IMR-90 (cell line): ENCODE measurements at regions not wholly inside any gene's neighbourhood (a gene's known extent, or its start where the extent isn't known, plus 50 kb on each side); places are given as distances from the start of the nearest gene placed in this dataset.

Experiments used
- ATAC-seq: fragments of 200-7000 bp; cut with Tn5 transposase; 2 replicates; pipeline ENCODE4 v1.9.1; 2020; ENCODE audit warnings: low read depth, mild to moderate bottlenecking, moderate library complexity
- BruUV-seq: library from RNA; stranded (reverse); fragments of 400-500 nt; replicated peaks from 2 replicates; lab custom pipeline; 2021; lab: Mats Ljungman, UMichigan
- CTCF ChIA-PET: fragments of 300-600 bp; formaldehyde crosslinking; extraction: SDS; loops from one replicate; lab custom pipeline; 2021; ENCODE audit warnings: antibody characterized with exemption; lab: Yijun Ruan, JAX
- POLR2A ChIA-PET: fragments of 300-600 bp; sonication (Branson Sonifier 250); formaldehyde crosslinking; loops from one replicate; lab custom pipeline; 2022; ENCODE audit warnings: antibody characterized with exemption; ENCODE audit not compliant: unreplicated experiment; lab: Charles Lee
- DNase-seq: peaks from one replicate; pipeline ENCODE4 v3.0.0; 2013
- H2AFZ ChIP-seq: replicated peaks from 2 replicates; pipeline ENCODE3; 2013; ENCODE audit warnings: low read length, mild to moderate bottlenecking; ENCODE audit not compliant: poor library complexity
- H2AK5ac ChIP-seq: 2 replicates; pipeline ENCODE4 v1.6.1; 2013; ENCODE audit warnings: low read depth, low read length, inconsistent platforms
- H2AK9ac ChIP-seq: replicated peaks from 2 replicates; pipeline ENCODE3; 2013; ENCODE audit warnings: mild to moderate bottlenecking, low read depth, low read length, moderate library complexity; ENCODE audit not compliant: poor library complexity
- H2BK120ac ChIP-seq: 2 replicates; pipeline ENCODE4 v1.6.1; 2013; ENCODE audit warnings: low read depth, low read length, inconsistent platforms
- H2BK15ac ChIP-seq: 3 replicates; pipeline ENCODE4 v1.6.1; 2013; ENCODE audit warnings: low read depth, low read length, inconsistent platforms
- H2BK20ac ChIP-seq: 2 replicates; pipeline ENCODE4 v1.6.1; 2013; ENCODE audit warnings: low read depth, mild to moderate bottlenecking, inconsistent platforms, low read length, moderate library complexity
- H2BK5ac ChIP-seq: 2 replicates; pipeline ENCODE4 v1.6.1; 2013; ENCODE audit warnings: mild to moderate bottlenecking, low read depth, low read length, inconsistent platforms; ENCODE audit not compliant: poor library complexity, severe bottlenecking
- H3K14ac ChIP-seq: replicated peaks from 2 replicates; pipeline ENCODE4 v1.6.1; 2013; ENCODE audit warnings: low read depth, low read length, inconsistent platforms
- H3K18ac ChIP-seq: 2 replicates; pipeline ENCODE4 v1.6.1; 2013; ENCODE audit warnings: low read depth, low read length, control low read depth
- H3K23ac ChIP-seq: 2 replicates; pipeline ENCODE4 v1.6.1; 2013; ENCODE audit warnings: low read depth, low read length, inconsistent platforms
- H3K27ac ChIP-seq: 2 replicates; pipeline ENCODE4 v1.5.1; 2013; ENCODE audit warnings: mild to moderate bottlenecking, control low read depth, low read length; ENCODE audit not compliant: insufficient read depth
- H3K27me3 ChIP-seq: 2 replicates; pipeline ENCODE4 v1.6.1; 2013; ENCODE audit warnings: low read length; ENCODE audit not compliant: control insufficient read depth, insufficient read depth
- H3K36me3 ChIP-seq: 2 replicates; pipeline ENCODE4 v1.6.1; 2013; ENCODE audit warnings: low read length, mixed read lengths; ENCODE audit not compliant: control insufficient read depth, insufficient read depth
- H3K4ac ChIP-seq: 2 replicates; pipeline ENCODE4 v1.6.1; 2013; ENCODE audit warnings: low read depth, low read length, inconsistent platforms
- H3K4me1 ChIP-seq: 2 replicates; pipeline ENCODE4 v1.6.1; 2013; ENCODE audit warnings: low read length, mixed read lengths; ENCODE audit not compliant: control insufficient read depth, insufficient read depth
- H3K4me2 ChIP-seq: 2 replicates; pipeline ENCODE4 v1.6.1; 2013; ENCODE audit warnings: low read depth, mild to moderate bottlenecking, control low read depth, low read length, moderate library complexity
- H3K4me3 ChIP-seq: 2 replicates; pipeline ENCODE4 v1.5.1; 2013; ENCODE audit warnings: low read depth, mild to moderate bottlenecking, control low read depth, low read length, moderate library complexity; ENCODE audit not compliant: insufficient read depth
- H3K56ac ChIP-seq: 2 replicates; pipeline ENCODE4 v1.6.1; 2013; ENCODE audit warnings: low read length, inconsistent platforms; ENCODE audit not compliant: insufficient read depth; ENCODE audit errors: extremely low read depth
- H3K79me1 ChIP-seq, 2 experiments: 2 replicates each; pipeline ENCODE4 v1.6.1; 2013; ENCODE audit warnings: low read length in 2 of 2, inconsistent platforms in 1 of 2, low read depth in 1 of 2
- H3K9ac ChIP-seq: 2 replicates; pipeline ENCODE4 v1.6.1; 2013; ENCODE audit warnings: low read depth, low read length, control low read depth
- H3K9me1 ChIP-seq: 2 replicates; pipeline ENCODE4 v1.6.1; 2013; ENCODE audit warnings: low read length, inconsistent platforms; ENCODE audit not compliant: insufficient read depth
- H3K9me3 ChIP-seq: 2 replicates; pipeline ENCODE4 v1.6.1; 2013; ENCODE audit warnings: low read length; ENCODE audit not compliant: control insufficient read depth, insufficient read depth
- H4K20me1 ChIP-seq: 2 replicates; pipeline ENCODE4 v1.6.1; 2013; ENCODE audit warnings: low read length, inconsistent platforms; ENCODE audit not compliant: insufficient read depth
- H4K5ac ChIP-seq: 2 replicates; pipeline ENCODE4 v1.6.1; 2013; ENCODE audit warnings: mild to moderate bottlenecking, low read depth, low read length, control low read depth
- H4K8ac ChIP-seq, 2 experiments: 2 replicates each; pipeline ENCODE4 v1.6.1; 2013; ENCODE audit warnings: low read depth in 2 of 2, low read length in 2 of 2, control low read depth in 1 of 2, inconsistent platforms in 1 of 2
- H4K91ac ChIP-seq: 2 replicates; pipeline ENCODE4 v1.6.1; 2013; ENCODE audit warnings: low read depth, low read length, inconsistent platforms; ENCODE audit not compliant: insufficient read depth
- MAZ ChIP-seq: IDR thresholded peaks from 2 replicates; pipeline ENCODE4 v1.6.1; 2012; ENCODE audit warnings: low read depth, mild to moderate bottlenecking, low read length, improper control_type of control experiment, moderate library complexity, borderline replicate concordance
- RFX5 ChIP-seq: IDR thresholded peaks from 2 replicates; pipeline ENCODE4 v1.8.0; 2012; ENCODE audit warnings: low read depth, mild to moderate bottlenecking, low read length, moderate library complexity
- WGBS, 2 experiments: methylation state at CpG; one replicate each; pipeline versions ENCODE4 v1.1.5 to v1.1.7; 2013; ENCODE audit warnings: missing lambda C conversion rate in 2 of 2; ENCODE audit not compliant: insufficient read length in 1 of 2; ENCODE audit errors: extremely low coverage in 2 of 2; 5-methylcytosine and 5-hydroxymethylcytosine counted together
- dilution Hi-C: fragments of 300-500 bp; cut with HindIII; formaldehyde crosslinking; loops from one replicate; pipeline ENCODE4 v1.14.3; 2018; ENCODE audit warnings: low sequenced_read_pairs; ENCODE audit not compliant: unreplicated experiment
- in situ Hi-C: fragments of 300-500 bp; cut with MboI; formaldehyde crosslinking; loops from 3 replicates; pipeline ENCODE4 v1.14.3; 2019; ENCODE audit warnings: low sequenced_read_pairs, inconsistent platforms, mixed read lengths
- intact Hi-C: fragments of 100-400 bp; cut with micrococcal nuclease; formaldehyde crosslinking; loops from 2 replicates; pipeline ENCODE4 v1.10.0; 2022
- TF ChIP-seq, protein P1 (sequence below): fragments of 150-350 bp; IDR thresholded peaks from 2 replicates; pipeline ENCODE4 v1.6.1; 2016; ENCODE audit warnings: low read depth, mild to moderate bottlenecking, low read length, moderate library complexity, borderline replicate concordance

DNA sequence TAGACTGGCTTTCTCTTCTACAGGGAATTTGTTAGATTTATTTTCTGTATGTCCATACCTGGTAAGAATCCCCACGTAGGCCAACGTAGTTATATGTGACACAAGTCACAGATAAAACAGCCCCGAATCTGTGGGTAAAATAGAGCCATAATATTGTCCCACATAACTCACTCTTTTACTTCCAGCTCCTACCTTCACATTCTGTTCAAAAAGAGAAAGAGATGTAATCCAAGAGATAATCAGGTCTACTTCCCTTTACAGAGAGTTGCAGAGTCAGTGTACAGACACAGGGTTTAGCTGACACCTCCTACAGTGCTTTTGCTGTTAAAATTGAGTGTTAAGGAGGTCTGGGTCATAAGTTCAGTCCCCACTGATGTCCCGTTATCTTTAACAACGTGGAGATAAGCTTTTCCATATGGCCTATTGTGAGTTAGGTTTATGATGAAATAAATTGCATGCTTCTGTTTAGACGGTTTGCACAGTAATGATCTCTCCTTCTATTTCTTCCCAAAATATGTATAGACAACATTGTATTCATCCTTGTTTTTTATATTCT is 446.5 kb downstream of the ADAMTS20 start:
- H3K27ac ChIP-seq = no peak overlapping the region
- no peak overlapping the region for H2AFZ ChIP-seq
- H2BK15ac ChIP-seq = no peak overlapping the region
- no peaks in the 10 kb centered on the region; the same call in 1 of the 2 replicates for H3K9me1 ChIP-seq
- POLR2A ChIA-PET = no interaction called here
- no peak overlapping the region for H3K4ac ChIP-seq
- no peak for DNase-seq
- CTCF ChIA-PET = interaction anchor here (0.6 to 1.5 kb wide), 3 partner anchors 156 to 176 kb away, joined by 3 to 6 read pairs (median 4); no protein-coding TSS in a partner anchor
- ATAC-seq = no peak
- H3K9me3 ChIP-seq = no peaks in the 10 kb centered on the region
- no peaks in the 10 kb centered on the region for H3K27me3 ChIP-seq
- WGBS, 2 experiments = no CpG with 5 or more reads among the region's 6 CpGs
- no peak overlapping the region for H2BK5ac ChIP-seq
- no peak overlapping the region for H4K91ac ChIP-seq
- peaks cover 2% of the 10 kb centered on the region; the same call in 1 of the 2 replicates for H3K4me1 ChIP-seq
- no peak overlapping the region for H2AK9ac ChIP-seq
- no peak overlapping the region for H3K4me2 ChIP-seq
- no peaks in the 10 kb centered on the region for H3K79me1 ChIP-seq
- no peak overlapping the region for H2AK5ac ChIP-seq
- TF ChIP-seq RFX5 = no peak
- TF ChIP-seq, protein P1, sequence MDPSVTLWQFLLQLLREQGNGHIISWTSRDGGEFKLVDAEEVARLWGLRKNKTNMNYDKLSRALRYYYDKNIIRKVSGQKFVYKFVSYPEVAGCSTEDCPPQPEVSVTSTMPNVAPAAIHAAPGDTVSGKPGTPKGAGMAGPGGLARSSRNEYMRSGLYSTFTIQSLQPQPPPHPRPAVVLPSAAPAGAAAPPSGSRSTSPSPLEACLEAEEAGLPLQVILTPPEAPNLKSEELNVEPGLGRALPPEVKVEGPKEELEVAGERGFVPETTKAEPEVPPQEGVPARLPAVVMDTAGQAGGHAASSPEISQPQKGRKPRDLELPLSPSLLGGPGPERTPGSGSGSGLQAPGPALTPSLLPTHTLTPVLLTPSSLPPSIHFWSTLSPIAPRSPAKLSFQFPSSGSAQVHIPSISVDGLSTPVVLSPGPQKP = no peak
- no peak for TF ChIP-seq MAZ
- no peak overlapping the region for H2BK20ac ChIP-seq
- H4K8ac ChIP-seq = no peak overlapping the region
- dilution Hi-C loops (no loop called here), in situ Hi-C loops (no loop called here), intact Hi-C loops (no loop called here)
- H3K14ac ChIP-seq = no peak overlapping the region
- H3K36me3 ChIP-seq = no peaks in the 10 kb centered on the region
- no peaks in the 10 kb centered on the region for H4K20me1 ChIP-seq
- no TSS peak for BruUV-seq
- H3K18ac ChIP-seq = no peak overlapping the region
- no peak overlapping the region for H3K23ac ChIP-seq
- H3K56ac ChIP-seq = no peak overlapping the region
- H2BK120ac ChIP-seq = no peak overlapping the region
- H4K5ac ChIP-seq = no peak overlapping the region
- H3K4me3 ChIP-seq = no peak overlapping the region
- no peak overlapping the region for H3K9ac ChIP-seq
